ENCODE measurements at regions not wholly inside any gene's neighbourhood (a gene's known extent, or its start where the extent isn't known, plus 50 kb on each side); places are given as distances from the start of the nearest gene placed in this dataset.

DNA sequence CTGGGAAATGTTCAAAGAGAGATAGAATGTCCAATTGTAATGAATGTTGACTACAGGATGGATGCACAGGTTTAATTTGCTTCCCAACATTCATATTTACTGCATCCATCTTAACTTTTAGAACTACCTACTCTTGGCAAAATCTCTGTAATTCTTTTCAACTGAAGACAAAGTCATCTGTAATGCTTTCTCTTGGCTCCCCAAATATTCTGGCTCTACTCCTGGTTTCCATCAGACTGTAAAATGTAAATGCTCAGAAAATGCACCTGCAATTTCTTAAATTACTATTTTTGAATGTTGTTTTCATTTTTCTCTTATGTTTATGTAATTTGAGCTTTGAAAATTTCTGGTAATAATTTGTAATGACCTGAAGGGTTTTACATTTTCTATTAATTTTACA is 480.8 kb upstream of the IMPG1 start:
- Histone ChIP-seq H3K27me3 (ENCODE audit: control insufficient read depth, insufficient read depth, low read length) (no peaks in the 10 kb centered on the region), H3K4me3 (ENCODE audit: low read depth, low read length) (no peak overlapping the region), H3K36me3 (ENCODE audit: control insufficient read depth, insufficient read depth, low read length) (no peaks in the 10 kb centered on the region)
- no peak for TF ChIP-seq CTCF (IDR thresholded peaks at IDR 0.05; ENCODE audit: insufficient read depth, low read length, severe bottlenecking)
- FAIRE-seq (no peak), DNase-seq (ENCODE audit: low read depth) (no peak)

DNA sequence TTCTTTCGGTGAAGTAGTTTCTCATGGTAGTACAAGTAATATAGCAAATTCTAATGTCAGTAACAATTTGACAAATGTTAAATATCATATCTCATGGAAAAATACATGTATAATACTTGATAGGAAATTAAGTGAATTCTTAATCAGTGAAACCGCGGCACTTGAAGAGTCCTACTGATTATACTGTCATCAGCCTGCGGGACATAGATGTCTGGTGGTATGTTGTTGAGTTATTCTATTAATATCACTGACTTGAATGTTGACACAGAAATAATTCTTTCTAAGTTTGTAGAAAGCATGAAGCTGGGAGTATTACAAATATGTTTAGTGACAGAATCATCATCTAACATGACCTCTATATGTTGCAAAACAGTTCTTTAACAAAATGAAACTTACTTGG is 479.8 kb upstream of the IMPG1 start:
- no peak for FAIRE-seq
- DNase-seq (ENCODE audit: low read depth): no peak
- Histone ChIP-seq H3K4me3 (ENCODE audit: low read depth, low read length) (no peak overlapping the region), H3K36me3 (ENCODE audit: control insufficient read depth, insufficient read depth, low read length) (no peaks in the 10 kb centered on the region), H3K27me3 (ENCODE audit: control insufficient read depth, insufficient read depth, low read length) (no peaks in the 10 kb centered on the region)
- no peak for TF ChIP-seq CTCF (IDR thresholded peaks at IDR 0.05; ENCODE audit: insufficient read depth, low read length, severe bottlenecking)

DNA sequence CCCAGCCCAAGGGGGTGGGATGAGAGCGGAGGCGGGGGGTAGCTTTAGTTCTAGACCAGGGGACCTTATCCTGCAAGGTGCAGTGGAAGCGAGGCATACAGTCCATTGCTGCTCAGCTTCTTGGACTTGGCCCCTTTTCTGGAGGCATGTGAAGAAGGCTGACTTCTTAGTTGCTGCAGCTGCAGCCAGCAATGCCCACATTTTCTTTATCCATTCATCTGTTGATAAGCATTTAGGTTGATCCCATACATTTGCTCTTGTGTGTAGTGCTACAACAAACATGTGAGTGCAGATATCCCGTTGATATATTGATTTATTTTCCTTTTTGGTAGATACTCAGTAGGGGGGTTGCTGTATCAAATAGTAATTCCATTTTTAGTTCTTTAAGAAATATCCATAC is 461.2 kb upstream of the IMPG1 start:
- DNase-seq (ENCODE audit: low read depth) (no peak), FAIRE-seq (no peak)
- no peak overlapping the region for H3K4me3 ChIP-seq (ENCODE audit: low read depth, low read length)
- H3K27me3 ChIP-seq (ENCODE audit: control insufficient read depth, insufficient read depth, low read length): no peaks in the 10 kb centered on the region
- TF ChIP-seq CTCF (IDR thresholded peaks at IDR 0.05; ENCODE audit: insufficient read depth, low read length, severe bottlenecking): no peak
- no peaks in the 10 kb centered on the region for H3K36me3 ChIP-seq (ENCODE audit: control insufficient read depth, insufficient read depth, low read length)

GRCh38 chr6:76532647-76533046 is 460.2 kb upstream of the IMPG1 start:
- FAIRE-seq: no peak
- no peaks in the 10 kb centered on the region for H3K36me3 ChIP-seq (ENCODE audit: control insufficient read depth, insufficient read depth, low read length)
- no peak for TF ChIP-seq CTCF (IDR thresholded peaks at IDR 0.05; ENCODE audit: insufficient read depth, low read length, severe bottlenecking)
- H3K4me3 ChIP-seq (ENCODE audit: low read depth, low read length): no peak overlapping the region
- no peaks in the 10 kb centered on the region for H3K27me3 ChIP-seq (ENCODE audit: control insufficient read depth, insufficient read depth, low read length)
- no peak for DNase-seq (ENCODE audit: low read depth)

DNA sequence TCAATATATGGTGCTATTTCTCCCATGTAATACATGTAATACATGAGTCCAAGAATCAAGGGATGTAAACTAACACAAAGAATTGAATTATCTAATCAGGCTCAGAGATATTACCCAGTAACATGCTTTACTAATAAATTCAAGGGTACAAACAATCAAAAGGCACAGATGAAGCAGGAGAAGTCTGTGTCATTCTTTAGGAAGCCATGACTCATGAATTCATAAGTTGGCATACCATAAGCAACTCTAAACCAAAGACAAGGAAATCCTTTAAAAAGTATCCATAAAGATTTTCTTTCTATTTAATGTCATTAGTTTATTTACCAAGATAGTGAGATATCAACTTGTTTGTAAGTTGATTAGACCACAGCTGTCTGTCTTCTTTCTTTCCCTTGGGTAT is 446.0 kb upstream of the IMPG1 start:
- FAIRE-seq: no peak
- no peak overlapping the region for H3K4me3 ChIP-seq (ENCODE audit: low read depth, low read length)

More for the DNA sequence above, 446.0 kb upstream of the IMPG1 start:
- peak; percentile 29 for DNase-seq (ENCODE audit: low read depth)
- Histone ChIP-seq H3K27me3 (ENCODE audit: control insufficient read depth, insufficient read depth, low read length) (no peaks in the 10 kb centered on the region), H3K36me3 (ENCODE audit: control insufficient read depth, insufficient read depth, low read length) (no peaks in the 10 kb centered on the region)
- TF ChIP-seq CTCF (IDR thresholded peaks at IDR 0.05; ENCODE audit: insufficient read depth, low read length, severe bottlenecking): no peak

Data from bronchial epithelial cell (primary cell).